ENCODE measurements at regions not wholly inside any gene's neighbourhood (a gene's known extent, or its start where the extent isn't known, plus 50 kb on each side); places are given as distances from the start of the nearest gene placed in this dataset.

GRCh38 chr11:27761356-27761755, 61.1 kb upstream of the BDNF start:
- H3K14ac ChIP-seq (ENCODE audit: insufficient read length), result no peak overlapping the region
- H3K4ac ChIP-seq (replicated peaks; ENCODE audit: insufficient read length, low read depth, low read length), result no peak overlapping the region
- H3K56ac ChIP-seq (replicated peaks; ENCODE audit: insufficient read length, low read depth, low read length), result no peak overlapping the region
- H3K23ac ChIP-seq (ENCODE audit: insufficient read length), result no peak overlapping the region
- no peak overlapping the region for H4K5ac ChIP-seq (ENCODE audit: insufficient read length, low read depth, low read length)
- H3K18ac ChIP-seq (ENCODE audit: extremely low read depth, low read length), result no peak overlapping the region
- H3K27me3 ChIP-seq (replicated peaks in 1 of 4; ENCODE audit: control insufficient read depth in 3 of 4, extremely low read depth in 1 of 4, insufficient read depth in 3 of 4, low read length in 3 of 4), result no peaks in the 10 kb centered on the region
- ChIA-PET CTCF (ENCODE audit: partially characterized antibody) (interaction anchor here (0.9 to 1.9 kb wide), 4 partner anchors 27 to 861 kb away, joined by 3 to 5 read pairs (median 3); no protein-coding TSS in a partner anchor), POLR2A (ENCODE audit: partially characterized antibody) (no interaction called here)
- no peak overlapping the region for H2BK12ac ChIP-seq (ENCODE audit: low read depth, low read length)
- H2AK5ac ChIP-seq (ENCODE audit: low read depth, low read length), result no peak overlapping the region
- no peak overlapping the region for H2BK15ac ChIP-seq (ENCODE audit: low read length)
- H2BK5ac ChIP-seq (ENCODE audit: low read depth, low read length), result no peak overlapping the region
- no peaks in the 10 kb centered on the region for H3K79me1 ChIP-seq (ENCODE audit: low read depth, low read length)
- no peaks in the 10 kb centered on the region for H3K23me2 ChIP-seq (ENCODE audit: low read depth, low read length)
- no peaks in the 10 kb centered on the region for H3K36me3 ChIP-seq (ENCODE audit: control insufficient read depth in 2 of 4, insufficient read depth in 4 of 4, low read length in 3 of 4)
- H4K8ac ChIP-seq (ENCODE audit: extremely low read depth, insufficient read depth, low read length), result no peak overlapping the region
- H3K4me1 ChIP-seq (replicated peaks in 1 of 4; ENCODE audit: control insufficient read depth in 3 of 4, insufficient read depth in 4 of 4, low read length in 3 of 4), result no peaks in the 10 kb centered on the region
- no peak overlapping the region for H2BK20ac ChIP-seq (ENCODE audit: low read length)
- H3K9ac ChIP-seq (replicated peaks in 1 of 4; ENCODE audit: extremely low read depth in 1 of 4, low read depth in 3 of 4, low read length in 3 of 4), result no peak overlapping the region
- no peak overlapping the region for H4K91ac ChIP-seq (replicated peaks; ENCODE audit: insufficient read length, low read length)
- no peaks in the 10 kb centered on the region; a peak in 1 of 4 replicates for H3K9me3 ChIP-seq (ENCODE audit: insufficient read depth in 2 of 2, low read depth in 1 of 2, low read length in 1 of 2)
- DNase-seq (ENCODE audit: low read depth in 1 of 2, low spot score in 2 of 2) (no peak), FAIRE-seq (no peak)
- no peaks in the 10 kb centered on the region for H3K79me2 ChIP-seq (ENCODE audit: control insufficient read depth in 1 of 2, insufficient read depth in 2 of 2, low read length in 2 of 2)
- no peak overlapping the region for H3K4me2 ChIP-seq (ENCODE audit: insufficient read depth in 1 of 2, low read depth in 2 of 2, low read length in 2 of 2)
- H3K4me3 ChIP-seq (ENCODE audit: extremely low read depth in 1 of 4, insufficient read depth in 2 of 4, low read depth in 3 of 4, low read length in 4 of 4), result no peak overlapping the region
- no peak overlapping the region for H3K27ac ChIP-seq (ENCODE audit: low read depth, low read length)
- no peak overlapping the region for H2BK120ac ChIP-seq (replicated peaks; ENCODE audit: low read depth, low read length)
- no peaks in the 10 kb centered on the region for H4K20me1 ChIP-seq (replicated peaks in 1 of 2; ENCODE audit: control insufficient read depth in 1 of 2, insufficient read depth in 2 of 2, low read length in 2 of 2)
- WGBS, 2 experiments (ENCODE audit: extremely low coverage in 1 of 2, insufficient coverage in 1 of 2, insufficient read length in 1 of 2, insufficient replicate concordance in 2 of 2, low coverage in 1 of 2, low lambda C conversion rate in 2 of 2, missing lambda C conversion rate in 1 of 2), result 90% methylated on average over 6 of the region's 6 CpGs; no CpG with 5 or more reads in 1 of the 2 experiments
- TF ChIP-seq TEAD4 (IDR thresholded peaks at IDR 0.05; ENCODE audit: low read depth, low read length), result no peak
- no peak for TF ChIP-seq JUND (IDR thresholded peaks at IDR 0.05; ENCODE audit: low read length)
- TF ChIP-seq BCL11A (IDR thresholded peaks at IDR 0.05; ENCODE audit: low read depth in 2 of 2, low read length in 2 of 2), result no peak
- TF ChIP-seq, protein P1, sequence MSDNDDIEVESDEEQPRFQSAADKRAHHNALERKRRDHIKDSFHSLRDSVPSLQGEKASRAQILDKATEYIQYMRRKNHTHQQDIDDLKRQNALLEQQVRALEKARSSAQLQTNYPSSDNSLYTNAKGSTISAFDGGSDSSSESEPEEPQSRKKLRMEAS (IDR thresholded peaks at IDR 0.05), result no peak
- TF ChIP-seq BACH1 (IDR thresholded peaks at IDR 0.05; ENCODE audit: low read length), result no peak
- TF ChIP-seq CHD1 (IDR thresholded peaks at IDR 0.05; ENCODE audit: low read depth, low read length), result no peak
- no peak for TF ChIP-seq GABPA (IDR thresholded peaks at IDR 0.05; ENCODE audit: borderline replicate concordance, insufficient read depth, low read length)
- no peak for TF ChIP-seq SIN3A (conservative IDR thresholded peaks at IDR 0.05 in 1 of 2, IDR thresholded peaks at IDR 0.05 in 1 of 2; ENCODE audit: low read depth in 1 of 2, low read length in 2 of 2)
- no peak for TF ChIP-seq RNF2 (IDR thresholded peaks at IDR 0.05; ENCODE audit: borderline replicate concordance, low read depth, low read length, missing control alignments, poor library complexity, severe bottlenecking)
- no peak overlapping the region for H2AFZ ChIP-seq (ENCODE audit: low read length)
